HUES48 (cell line): ENCODE measurements at regions not wholly inside any gene's neighbourhood (a gene's known extent, or its start where the extent isn't known, plus 50 kb on each side); places are given as distances from the start of the nearest gene placed in this dataset.

Experiments
- H3K27ac ChIP-seq: one replicate; pipeline ENCODE4 v1.7.0; 2013; ENCODE audit warnings: low read depth, low read length, inconsistent platforms
- H3K27me3 ChIP-seq: 2 replicates; pipeline ENCODE4 v1.6.1; 2013; ENCODE audit warnings: mild to moderate bottlenecking, low read length; ENCODE audit not compliant: control insufficient read depth, insufficient read depth
- H3K36me3 ChIP-seq: 2 replicates; pipeline ENCODE4 v1.6.1; 2013; ENCODE audit warnings: low read length; ENCODE audit not compliant: control insufficient read depth, insufficient read depth
- H3K4me1 ChIP-seq: 2 replicates; pipeline ENCODE4 v1.6.1; 2013; ENCODE audit warnings: mild to moderate bottlenecking, low read length; ENCODE audit not compliant: control insufficient read depth, insufficient read depth
- H3K4me3 ChIP-seq: 2 replicates; pipeline ENCODE4 v1.5.1; 2013; ENCODE audit warnings: mild to moderate bottlenecking, low read depth, low read length
- H3K9ac ChIP-seq: 2 replicates; pipeline ENCODE4 v1.6.1; 2013; ENCODE audit warnings: mild to moderate bottlenecking, low read depth, low read length, moderate library complexity
- H3K9me3 ChIP-seq: 2 replicates; pipeline ENCODE4 v1.6.1; 2013; ENCODE audit warnings: low read length; ENCODE audit not compliant: control insufficient read depth, insufficient read depth

GRCh38 chr18:40864846-40865245, 1090.2 kb upstream of the PIK3C3 start:
- H3K4me3 ChIP-seq, result no peak overlapping the region
- no peak overlapping the region for H3K27ac ChIP-seq
- no peaks in the 10 kb centered on the region for H3K36me3 ChIP-seq
- no peak overlapping the region for H3K9ac ChIP-seq
- no peaks in the 10 kb centered on the region for H3K4me1 ChIP-seq
- H3K27me3 ChIP-seq, result no peaks in the 10 kb centered on the region
- H3K9me3 ChIP-seq, result peaks cover 3% of the 10 kb centered on the region; the same call in 1 of the 2 replicates

- Histone ChIP-seq H3K36me3 (no peaks in the 10 kb centered on the region), H3K4me3 (no peak overlapping the region), H3K27me3 (no peaks in the 10 kb centered on the region), H3K27ac (no peak overlapping the region), H3K9ac (no peak overlapping the region), H3K9me3 (peaks cover 3% of the 10 kb centered on the region; the same call in 1 of the 2 replicates), H3K4me1 (peaks cover 4% of the 10 kb centered on the region; the same call in 1 of the 2 replicates)
Observed at GRCh38 chr18:40863801-40864200, 1091.2 kb upstream of the PIK3C3 start.

GRCh38 chr18:40860189-40860588, 1094.8 kb upstream of the PIK3C3 start:
- Histone ChIP-seq H3K27me3 (no peaks in the 10 kb centered on the region), H3K9ac (no peak overlapping the region), H3K4me3 (no peak overlapping the region), H3K27ac (no peak overlapping the region), H3K9me3 (no peaks in the 10 kb centered on the region), H3K4me1 (peaks cover 10% of the 10 kb centered on the region), H3K36me3 (no peaks in the 10 kb centered on the region)

GRCh38 chr18:40855661-40856060, 1099.4 kb upstream of the PIK3C3 start:
- Histone ChIP-seq H3K9me3 (no peaks in the 10 kb centered on the region), H3K4me3 (no peak overlapping the region), H3K9ac (no peak overlapping the region), H3K36me3 (no peaks in the 10 kb centered on the region), H3K27ac (no peak overlapping the region), H3K27me3 (no peaks in the 10 kb centered on the region), H3K4me1 (peaks cover 20% of the 10 kb centered on the region)

GRCh38 chr18:40852406-40852805, 1102.6 kb upstream of the PIK3C3 start:
- Histone ChIP-seq H3K27ac (no peak overlapping the region), H3K36me3 (no peaks in the 10 kb centered on the region), H3K27me3 (no peaks in the 10 kb centered on the region), H3K9me3 (no peaks in the 10 kb centered on the region), H3K4me3 (no peak overlapping the region), H3K4me1 (peaks cover 16% of the 10 kb centered on the region), H3K9ac (no peak overlapping the region)

- peaks cover 16% of the 10 kb centered on the region for H3K4me1 ChIP-seq
- no peaks in the 10 kb centered on the region for H3K9me3 ChIP-seq
- H3K27me3 ChIP-seq, result no peaks in the 10 kb centered on the region
- H3K27ac ChIP-seq, result no peak overlapping the region
- H3K4me3 ChIP-seq, result no peak overlapping the region
- no peaks in the 10 kb centered on the region for H3K36me3 ChIP-seq
- H3K9ac ChIP-seq, result no peak overlapping the region
Observed at GRCh38 chr18:40851014-40851429, 1104.0 kb upstream of the PIK3C3 start.

GRCh38 chr18:40849886-40850285, 1105.1 kb upstream of the PIK3C3 start:
- Histone ChIP-seq H3K4me3 (no peak overlapping the region), H3K9me3 (no peaks in the 10 kb centered on the region)

GRCh38 chr18:40841467-40841866, 1113.6 kb upstream of the PIK3C3 start:
- Histone ChIP-seq H3K4me1 (no peaks in the 10 kb centered on the region), H3K9ac (no peak overlapping the region), H3K36me3 (no peaks in the 10 kb centered on the region), H3K27ac (no peak overlapping the region), H3K4me3 (no peak overlapping the region), H3K9me3 (no peaks in the 10 kb centered on the region), H3K27me3 (no peaks in the 10 kb centered on the region)

More at GRCh38 chr18:40849886-40850285, 1105.1 kb upstream of the PIK3C3 start:
- H3K36me3 ChIP-seq, result no peaks in the 10 kb centered on the region
- no peaks in the 10 kb centered on the region for H3K27me3 ChIP-seq
- peaks cover 6% of the 10 kb centered on the region; the same call in 1 of the 2 replicates for H3K4me1 ChIP-seq
- H3K27ac ChIP-seq, result no peak overlapping the region
- no peak overlapping the region for H3K9ac ChIP-seq

- H3K27ac ChIP-seq, result no peak overlapping the region
- no peak overlapping the region for H3K4me3 ChIP-seq
- H3K9me3 ChIP-seq, result no peaks in the 10 kb centered on the region
- no peaks in the 10 kb centered on the region for H3K27me3 ChIP-seq
- no peaks in the 10 kb centered on the region for H3K4me1 ChIP-seq
- no peak overlapping the region for H3K9ac ChIP-seq
- H3K36me3 ChIP-seq, result no peaks in the 10 kb centered on the region
Observed at GRCh38 chr18:40841063-40841462, 1114.0 kb upstream of the PIK3C3 start.

GRCh38 chr18:40832362-40832761, 1122.7 kb upstream of the PIK3C3 start:
- no peak overlapping the region for H3K9ac ChIP-seq
- no peaks in the 10 kb centered on the region for H3K9me3 ChIP-seq
- no peaks in the 10 kb centered on the region for H3K36me3 ChIP-seq
- H3K27ac ChIP-seq, result no peak overlapping the region
- no peak overlapping the region for H3K4me3 ChIP-seq
- H3K4me1 ChIP-seq, result no peaks in the 10 kb centered on the region
- H3K27me3 ChIP-seq, result no peaks in the 10 kb centered on the region

GRCh38 chr18:40824291-40824690, 1130.7 kb upstream of the PIK3C3 start:
- no peak overlapping the region for H3K27ac ChIP-seq
- no peak overlapping the region for H3K9ac ChIP-seq
- no peak overlapping the region for H3K4me3 ChIP-seq
- no peaks in the 10 kb centered on the region for H3K36me3 ChIP-seq
- H3K4me1 ChIP-seq, result no peaks in the 10 kb centered on the region
- H3K9me3 ChIP-seq, result no peaks in the 10 kb centered on the region
- no peaks in the 10 kb centered on the region for H3K27me3 ChIP-seq
